Right lobe of liver (tissue), 4 donors: ENCODE measurements at regions not wholly inside any gene's neighbourhood (a gene's known extent, or its start where the extent isn't known, plus 50 kb on each side); places are given as distances from the start of the nearest gene placed in this dataset.

ENCODE experiments used
- POLR2A ChIP-seq: fragments of 450-650 bp; IDR thresholded peaks from one replicate; pipeline ENCODE4 v1.6.1; 2017; ENCODE audit warnings: antibody characterized with exemption, mild to moderate bottlenecking
- TF ChIP-seq, protein P1 (sequence below), 4 donors: fragments of 200-600 bp in 3 of 4; fragments of 450-650 bp in 1 of 4; IDR thresholded peaks; one replicate each; pipeline versions ENCODE4 v1.5.1 to v1.8.0; 2016 to 2022; ENCODE audit warnings: antibody characterized with exemption in 4 of 4, mild to moderate bottlenecking in 2 of 4
- donor health status: DM: no; HTN: no; CAD: no.
- donor health status: DM: no; HTN: no; CAD: no.
- donor health status: DM: no; HTN: yes; CAD: no.

- TF ChIP-seq, protein P1, sequence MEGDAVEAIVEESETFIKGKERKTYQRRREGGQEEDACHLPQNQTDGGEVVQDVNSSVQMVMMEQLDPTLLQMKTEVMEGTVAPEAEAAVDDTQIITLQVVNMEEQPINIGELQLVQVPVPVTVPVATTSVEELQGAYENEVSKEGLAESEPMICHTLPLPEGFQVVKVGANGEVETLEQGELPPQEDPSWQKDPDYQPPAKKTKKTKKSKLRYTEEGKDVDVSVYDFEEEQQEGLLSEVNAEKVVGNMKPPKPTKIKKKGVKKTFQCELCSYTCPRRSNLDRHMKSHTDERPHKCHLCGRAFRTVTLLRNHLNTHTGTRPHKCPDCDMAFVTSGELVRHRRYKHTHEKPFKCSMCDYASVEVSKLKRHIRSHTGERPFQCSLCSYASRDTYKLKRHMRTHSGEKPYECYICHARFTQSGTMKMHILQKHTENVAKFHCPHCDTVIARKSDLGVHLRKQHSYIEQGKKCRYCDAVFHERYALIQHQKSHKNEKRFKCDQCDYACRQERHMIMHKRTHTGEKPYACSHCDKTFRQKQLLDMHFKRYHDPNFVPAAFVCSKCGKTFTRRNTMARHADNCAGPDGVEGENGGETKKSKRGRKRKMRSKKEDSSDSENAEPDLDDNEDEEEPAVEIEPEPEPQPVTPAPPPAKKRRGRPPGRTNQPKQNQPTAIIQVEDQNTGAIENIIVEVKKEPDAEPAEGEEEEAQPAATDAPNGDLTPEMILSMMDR (IDR thresholded peaks at IDR 0.05) = no peak
- TF ChIP-seq POLR2A = no peak
Observed at GRCh38 chr5:19140276-19140675, 847.7 kb downstream of the CDH18 start.
